GM21786 (cell line): ENCODE measurements at regions not wholly inside any gene's neighbourhood (a gene's known extent, or its start where the extent isn't known, plus 50 kb on each side); places are given as distances from the start of the nearest gene placed in this dataset.
"Not testable (repeated sequence)": the region's sequence is repeated elsewhere in the genome, so short reads cannot be mapped to it uniquely, and the experiment has no call there.

ENCODE experiments used
- ATAC-seq: cut with Tn5 transposase; IDR thresholded peaks from one replicate; pipeline ENCODE4 v1.9.1; 2021; ENCODE audit not compliant: unreplicated experiment

DNA sequence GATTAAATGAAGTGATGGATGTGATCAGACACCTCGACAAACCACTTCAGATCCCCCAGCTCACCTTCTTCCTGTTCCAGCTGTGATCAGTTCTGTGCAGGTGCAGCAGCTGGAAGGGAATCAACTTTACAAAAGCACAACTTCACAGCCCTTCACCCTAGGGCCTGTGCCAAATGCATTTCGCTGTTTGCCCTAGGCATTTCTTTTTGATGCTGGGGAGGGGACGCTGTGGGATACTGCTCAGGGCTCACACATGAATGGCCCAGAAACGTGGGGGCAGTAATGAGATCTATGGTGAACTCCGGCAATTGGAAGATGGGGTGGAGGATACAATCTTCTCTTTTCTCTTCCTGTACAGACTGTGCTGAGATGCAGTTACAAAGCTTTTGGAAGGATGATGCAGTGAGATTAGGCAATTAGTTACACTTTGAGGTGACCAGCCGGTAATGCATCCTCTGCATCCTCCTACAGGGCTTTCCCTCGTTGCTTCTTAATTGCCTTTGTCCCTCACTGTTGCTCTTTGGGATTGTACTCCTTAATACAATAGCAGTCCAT is 215.1 kb upstream of the PITX2 start:
- ATAC-seq, result no peak

DNA sequence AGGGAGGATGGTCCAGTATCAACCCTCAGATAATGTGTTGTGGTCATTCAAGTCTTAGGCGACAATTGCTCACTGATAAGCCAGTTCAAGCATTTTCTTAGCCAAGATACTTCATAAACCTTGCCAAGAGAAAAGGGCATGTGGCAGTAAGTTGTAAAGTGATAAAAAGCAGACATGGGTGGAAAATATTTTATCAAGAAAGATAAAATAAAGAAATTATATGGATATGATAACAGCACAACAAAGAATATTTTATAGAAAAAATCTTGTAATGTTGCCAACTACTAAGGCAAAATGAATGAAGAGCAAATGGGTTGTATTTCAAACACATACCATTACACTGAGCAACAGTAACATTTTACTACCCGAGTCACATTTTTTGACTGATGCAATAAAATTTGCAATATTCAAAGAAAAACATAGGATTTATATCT is 217.4 kb upstream of the PITX2 start:
- ATAC-seq, result no peak

DNA sequence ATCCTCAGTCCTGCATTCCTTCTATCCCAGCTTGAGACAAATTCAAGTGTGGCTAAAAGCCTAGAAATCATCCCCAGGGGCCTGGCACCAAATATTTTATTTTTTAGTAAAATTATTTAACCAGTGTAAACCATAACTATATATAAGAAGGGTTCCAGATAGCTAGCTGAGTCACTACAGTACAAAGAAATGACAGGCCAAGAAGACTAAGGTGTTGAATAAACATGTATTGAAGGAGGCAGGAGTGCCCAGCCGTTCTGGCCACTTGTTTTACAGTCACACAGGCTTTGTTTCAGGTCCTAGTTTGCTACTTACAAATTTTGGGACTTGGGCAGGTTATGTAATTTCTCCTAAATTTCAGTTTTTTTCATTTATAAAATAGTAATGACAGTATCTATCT is 225.9 kb upstream of the PITX2 start:
- no peak for ATAC-seq

DNA sequence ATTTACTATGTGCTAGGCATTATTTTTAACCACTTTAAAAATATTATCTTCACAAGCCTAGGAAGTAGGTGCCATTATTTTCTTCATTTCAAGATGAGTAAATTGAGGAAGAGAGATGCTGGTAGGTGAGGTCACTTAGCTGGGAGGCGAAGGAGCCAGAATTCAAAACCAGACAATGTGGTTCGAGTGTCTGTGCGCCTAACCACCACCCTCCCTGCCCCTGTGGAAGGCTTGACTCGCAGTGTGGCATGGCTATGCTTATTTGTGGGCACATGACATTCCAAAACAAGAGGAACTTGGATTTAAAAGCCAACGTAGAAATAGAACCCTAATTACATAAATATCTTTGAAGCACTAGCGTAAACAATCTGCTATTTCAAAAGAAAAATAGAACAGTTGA is 226.6 kb upstream of the PITX2 start:
- no peak for ATAC-seq

DNA sequence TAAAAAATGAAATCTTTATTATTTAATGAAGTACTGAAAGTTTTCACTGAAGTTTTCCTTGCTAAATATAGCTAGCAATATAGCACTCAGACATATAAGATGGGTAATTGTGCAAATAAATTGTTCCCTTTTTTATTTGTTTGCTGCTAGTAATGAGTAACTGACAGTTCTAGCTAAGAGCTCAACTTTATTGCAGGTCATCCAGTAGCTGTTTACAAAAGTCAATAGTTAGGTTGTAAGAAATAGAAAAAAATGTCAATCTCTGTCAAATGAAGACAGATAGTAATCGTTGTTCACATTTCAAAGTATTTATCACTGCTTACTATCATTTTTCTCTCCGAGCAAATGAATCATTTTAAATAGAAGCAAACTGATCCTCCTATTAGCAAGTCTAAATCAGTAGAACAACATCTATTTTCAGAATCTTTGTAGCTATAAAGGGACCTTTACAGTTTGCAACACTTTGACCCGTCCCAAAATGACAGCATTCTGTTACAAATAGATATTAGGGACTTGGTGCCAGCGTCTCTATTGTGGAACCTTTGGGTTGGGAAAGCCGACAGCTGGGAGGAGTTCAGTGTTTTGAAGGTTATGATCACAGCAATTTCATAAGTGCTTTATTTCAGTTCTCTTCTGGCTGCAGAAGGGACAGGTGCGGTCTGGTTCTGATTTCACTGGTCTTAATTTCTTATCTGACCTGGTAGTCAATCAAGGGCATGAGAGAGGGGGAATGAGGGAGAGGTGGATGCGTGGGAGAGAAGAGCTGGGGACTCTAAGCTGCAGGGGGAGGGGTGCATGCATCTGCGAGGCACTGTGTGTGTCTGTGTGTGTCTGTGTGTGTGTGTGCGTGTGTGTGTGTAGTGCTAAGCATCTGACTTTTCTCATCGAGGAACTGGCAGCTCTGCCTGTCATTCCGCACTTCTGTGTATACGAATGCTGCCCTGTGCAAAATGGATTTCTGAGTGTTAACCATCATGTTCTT is 227.9 kb upstream of the PITX2 start:
- ATAC-seq, result no peak

DNA sequence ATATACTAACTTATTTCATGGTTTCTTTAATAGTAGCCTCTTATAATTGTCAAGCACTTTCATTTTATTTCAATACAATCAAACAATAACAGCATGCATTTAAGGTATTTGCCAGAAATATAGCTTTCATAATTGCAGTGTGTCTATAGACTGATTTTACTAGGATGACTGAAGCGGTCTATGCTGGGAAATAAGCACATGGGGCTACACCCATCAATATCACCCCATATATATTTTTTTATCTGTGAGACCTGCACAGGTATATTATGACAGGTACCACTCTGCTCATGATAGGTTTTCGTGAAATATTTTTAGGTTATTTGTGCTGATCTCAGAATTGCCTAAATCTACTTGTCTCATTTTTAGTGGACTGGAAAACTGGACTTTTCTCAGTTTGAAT is 229.1 kb upstream of the PITX2 start:
- no peak for ATAC-seq

DNA sequence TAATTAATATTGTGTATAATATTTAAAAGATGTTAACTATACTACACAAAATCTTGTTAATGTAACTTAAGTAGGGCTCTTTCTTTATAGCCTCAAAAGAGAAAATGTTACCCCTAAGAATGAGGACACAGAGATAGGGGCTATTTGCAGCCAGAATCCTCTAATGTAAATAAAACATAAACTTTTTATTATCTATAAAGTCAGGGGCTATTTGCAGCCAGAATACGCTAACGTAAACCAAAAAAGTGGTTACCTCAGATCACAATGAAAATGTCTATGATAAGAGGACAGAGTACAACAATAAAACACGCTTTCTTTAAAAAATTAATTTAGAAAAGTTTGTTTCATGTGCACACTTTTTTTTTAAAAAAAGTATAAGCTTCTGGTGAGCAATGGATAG is 229.9 kb upstream of the PITX2 start:
- ATAC-seq, result no peak

DNA sequence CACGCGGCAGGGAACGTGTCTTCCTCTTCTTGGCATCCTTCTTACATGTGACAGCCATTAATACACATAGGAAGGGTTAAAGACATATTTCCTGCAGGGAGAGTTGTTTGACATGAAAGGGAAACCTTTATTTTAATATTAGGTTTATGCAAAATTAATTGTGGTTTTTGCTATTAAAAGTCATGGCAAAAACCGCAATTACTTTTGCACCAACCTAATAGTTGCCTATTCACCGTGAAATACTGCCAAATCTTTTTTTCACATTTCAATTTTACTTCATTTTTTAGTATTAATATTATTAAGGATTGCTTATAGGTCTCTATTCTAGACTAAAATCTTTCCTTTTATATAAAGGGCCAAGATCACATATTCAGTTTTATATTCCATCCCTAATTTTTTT is 230.4 kb upstream of the PITX2 start:
- no peak for ATAC-seq

DNA sequence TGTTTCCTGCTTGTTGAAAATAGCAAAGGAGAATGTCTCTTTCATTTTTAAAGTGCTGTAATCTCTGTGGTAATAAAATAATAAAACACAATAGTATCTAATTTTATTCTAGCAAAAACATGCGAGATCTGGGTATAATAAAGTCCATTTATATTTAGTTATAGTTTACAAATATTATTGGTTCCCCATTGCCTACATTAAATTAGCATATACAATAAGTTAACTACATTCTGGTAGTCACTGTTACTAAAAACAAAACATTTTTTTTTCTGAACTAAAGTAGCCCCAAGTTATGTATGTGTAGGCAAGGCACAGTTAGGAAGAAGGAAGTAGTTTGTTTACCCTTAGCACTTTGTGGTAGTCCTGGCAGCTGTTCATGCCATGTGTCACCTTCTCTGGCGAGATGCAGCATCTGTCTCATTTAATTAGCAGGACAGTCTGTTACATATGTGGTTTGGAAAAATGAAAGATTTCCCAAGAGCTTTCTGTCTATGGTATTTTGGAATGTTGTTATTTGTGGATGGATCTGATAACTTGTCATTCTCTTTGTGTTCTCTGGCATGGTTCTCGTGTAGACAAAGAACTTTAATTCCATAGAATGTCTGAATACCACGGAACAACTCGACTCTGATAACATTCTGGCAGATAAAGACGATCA is 231.3 kb upstream of the PITX2 start:
- ATAC-seq, result peak; percentile 46

DNA sequence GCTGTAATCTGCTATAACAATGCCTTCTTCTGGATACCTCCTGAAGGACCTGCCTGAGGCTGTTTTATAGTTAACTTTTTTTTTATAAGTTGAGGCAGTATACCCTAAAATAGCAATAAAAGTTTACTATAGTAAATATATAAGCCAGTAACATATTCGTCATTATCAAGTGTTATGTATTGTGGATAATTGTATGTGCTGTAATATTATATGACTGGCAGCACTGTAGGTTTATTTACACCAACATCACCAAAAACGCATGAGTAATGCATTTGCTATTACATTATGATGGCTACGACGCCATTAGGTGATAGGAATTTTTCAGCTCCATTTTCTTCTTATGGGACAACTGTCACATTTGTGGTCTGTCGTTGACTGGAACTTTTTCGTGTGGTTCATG is 237.2 kb upstream of the PITX2 start:
- no peak for ATAC-seq

DNA sequence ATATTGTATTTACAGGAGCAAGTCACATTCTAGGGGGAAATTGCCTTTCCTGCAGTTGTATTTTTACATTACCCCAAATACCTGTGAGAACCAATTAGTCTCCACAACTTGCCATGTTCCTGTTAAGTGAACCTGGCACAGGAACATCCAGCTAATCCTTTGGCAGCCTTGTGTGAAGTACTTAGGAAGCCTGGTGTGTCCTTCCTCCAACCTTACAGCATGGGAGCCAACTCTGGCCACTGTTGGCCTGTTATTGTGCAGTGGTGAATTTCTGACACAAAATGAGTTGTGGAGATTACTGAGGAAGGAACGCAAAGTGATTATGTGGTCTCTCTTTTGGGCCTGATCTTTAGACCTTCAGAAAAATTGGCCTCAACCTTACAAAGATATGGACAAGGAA is 238.0 kb upstream of the PITX2 start:
- ATAC-seq, result no peak

DNA sequence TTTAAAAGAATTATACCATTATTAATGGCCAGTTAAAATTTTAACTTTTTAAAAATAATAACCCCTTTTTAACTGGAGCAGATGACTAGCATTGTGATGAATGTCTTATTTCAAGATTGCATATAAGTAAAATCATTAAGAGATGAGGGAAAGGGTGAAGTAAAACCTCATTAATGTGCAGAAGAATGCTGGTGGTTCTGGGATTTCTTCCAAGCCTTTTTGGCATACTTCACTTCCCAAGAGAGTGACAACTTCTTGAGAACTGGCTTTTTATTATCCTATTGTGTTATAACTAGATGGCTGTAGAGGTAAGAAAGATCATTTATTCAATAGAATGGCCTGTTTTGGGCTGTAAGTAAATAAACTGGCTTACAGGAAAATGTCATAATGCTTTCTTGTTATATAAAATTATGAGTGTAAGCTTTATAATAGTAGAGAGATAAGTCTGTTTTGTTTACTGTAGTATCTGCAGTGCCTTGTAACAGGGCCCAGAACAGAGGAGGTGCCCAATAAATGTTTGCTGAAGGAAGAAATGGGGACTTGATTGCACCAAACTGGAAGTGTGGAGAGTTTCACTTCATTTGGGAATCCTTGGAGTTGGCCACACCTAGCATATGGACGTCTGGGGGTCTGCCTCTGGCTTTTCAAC is 242.9 kb upstream of the PITX2 start:
- ATAC-seq, result no peak

DNA sequence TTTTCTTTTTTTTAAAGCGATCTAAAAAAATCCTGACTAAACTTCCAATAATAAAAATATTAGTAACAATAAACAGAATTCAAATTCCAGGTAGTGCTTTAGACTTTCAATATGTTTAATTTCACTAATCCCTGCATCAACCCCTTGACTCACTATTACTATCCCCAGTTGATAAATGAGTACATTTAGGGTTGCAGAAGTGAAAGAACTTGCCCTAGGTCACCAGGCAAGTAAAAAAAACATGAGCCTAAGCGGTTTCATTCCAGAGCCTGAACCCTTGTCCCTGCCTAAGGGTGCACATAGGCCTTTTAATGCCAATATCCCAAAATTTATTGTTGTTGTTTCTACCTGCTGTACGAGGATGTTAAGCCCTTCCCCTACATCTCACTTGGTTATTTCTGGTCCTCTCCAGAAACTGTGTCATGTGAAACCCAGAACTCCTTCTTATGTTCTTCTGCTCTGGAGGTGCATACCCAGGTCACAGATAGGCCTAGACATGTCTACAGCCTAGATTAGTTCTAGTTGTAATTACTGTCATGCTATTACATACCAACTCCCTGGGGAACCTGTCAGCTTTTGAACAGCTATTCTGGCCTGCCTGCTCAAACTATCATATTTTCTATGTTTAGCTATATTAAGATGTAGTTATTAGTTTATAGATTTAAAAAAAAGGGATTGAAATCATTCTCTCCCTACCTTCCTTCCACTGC is 244.5 kb upstream of the PITX2 start:
- peak; percentile 75 for ATAC-seq

DNA sequence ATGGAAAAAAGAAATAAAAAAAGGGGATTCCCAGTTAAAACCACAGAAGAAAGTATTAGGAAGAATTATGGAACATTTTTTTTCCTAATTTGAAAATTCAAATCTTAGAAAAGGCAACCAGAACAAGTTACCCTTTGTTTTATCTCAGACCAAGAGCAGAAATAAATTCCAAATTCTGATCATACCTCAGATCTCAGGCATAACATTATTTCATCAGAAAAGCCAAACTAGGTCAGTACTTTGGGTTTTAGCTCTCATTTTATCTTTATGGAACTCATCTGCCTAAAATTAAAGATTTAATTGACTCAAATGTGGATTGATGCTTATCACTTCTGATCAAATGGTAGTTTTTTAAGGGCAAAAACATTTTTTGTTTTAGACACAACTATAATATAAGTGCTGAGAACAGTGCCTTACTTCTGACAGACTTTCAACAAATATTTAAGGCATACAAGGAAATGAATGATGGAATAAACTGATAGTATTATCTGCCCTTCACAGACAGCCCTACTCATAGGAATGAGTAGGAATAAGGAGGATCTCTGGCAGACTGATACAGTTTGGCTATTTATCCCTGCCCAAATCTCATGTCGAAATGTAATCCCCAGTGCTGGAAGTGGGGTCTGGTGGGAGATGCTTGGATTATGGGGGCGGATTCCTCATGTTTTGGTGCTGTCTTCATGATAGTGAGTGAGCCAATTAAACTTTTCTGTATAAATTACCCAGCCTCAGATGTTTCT is 245.3 kb upstream of the PITX2 start:
- ATAC-seq, result no peak

DNA sequence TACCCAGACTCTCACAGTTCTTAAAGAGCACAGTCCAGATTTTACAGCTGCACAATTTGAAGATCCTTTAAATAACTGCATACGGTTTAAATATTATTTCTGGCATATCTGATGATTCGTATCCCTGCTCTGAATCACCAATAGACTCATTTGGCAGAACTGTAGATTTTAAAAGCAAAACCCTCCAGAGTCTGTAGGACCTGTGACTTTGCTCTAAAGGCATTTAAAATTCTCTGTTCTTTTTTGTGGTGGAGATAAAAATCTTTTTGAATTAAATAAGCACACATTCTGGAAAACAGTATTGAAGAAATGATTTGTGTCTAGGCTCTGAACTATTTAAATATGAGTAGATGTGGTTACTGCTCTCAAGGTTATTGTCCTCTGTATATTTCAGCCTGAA is 246.2 kb upstream of the PITX2 start:
- ATAC-seq, result no peak

DNA sequence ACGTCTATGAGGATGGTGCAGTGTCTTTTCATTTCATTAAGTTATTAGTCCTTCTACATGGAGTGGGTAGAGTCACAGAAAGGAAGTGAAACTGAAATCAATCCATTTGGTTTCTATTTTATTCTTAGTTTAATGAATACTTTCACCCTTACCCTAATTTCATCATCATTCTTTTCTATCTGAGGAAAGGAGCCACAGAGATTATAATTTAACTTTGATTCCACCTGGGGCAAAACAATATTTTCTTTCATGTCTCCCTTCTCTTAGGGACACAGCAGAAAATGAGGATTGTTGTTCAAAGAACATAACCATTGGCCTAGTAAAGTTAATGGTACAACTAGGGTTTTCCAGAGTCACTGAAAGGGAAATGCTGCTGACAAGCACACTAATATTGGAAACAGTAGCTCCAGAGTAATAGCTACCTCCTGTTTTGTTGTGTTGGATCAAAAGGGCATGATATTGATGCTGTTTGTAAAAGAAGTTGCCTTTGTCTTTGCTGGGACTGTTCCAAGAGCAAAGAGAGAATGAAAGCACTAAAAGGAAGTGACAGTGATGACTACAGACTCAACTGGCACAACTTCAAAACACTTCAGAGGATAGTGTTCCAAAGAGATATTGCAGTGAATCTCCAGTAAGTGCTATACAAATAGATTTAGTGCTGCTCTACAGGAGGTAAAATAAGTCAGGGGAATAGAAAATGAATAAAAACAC is 247.1 kb upstream of the PITX2 start:
- ATAC-seq, result peak; percentile 75

DNA sequence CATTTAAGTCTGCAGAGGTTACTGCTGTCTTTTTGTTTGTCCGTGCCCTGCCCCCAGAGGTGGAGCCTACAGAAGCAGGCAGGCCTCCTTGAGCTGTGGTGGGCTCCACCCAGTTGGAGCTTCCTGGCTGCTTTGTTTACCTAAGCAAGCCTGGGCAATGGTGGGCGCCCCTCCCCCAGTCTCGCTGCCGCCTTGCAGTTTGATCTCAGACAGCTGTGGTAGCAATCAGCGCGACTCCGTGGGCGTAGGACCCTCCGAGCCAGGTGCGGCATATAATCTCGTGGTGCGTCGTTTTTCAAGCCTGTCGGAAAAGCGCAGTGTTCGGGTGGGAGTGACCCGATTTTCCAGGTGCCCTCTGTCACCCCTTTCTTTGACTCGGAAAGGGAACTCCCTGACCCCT is 253.3 kb upstream of the PITX2 start:
- ATAC-seq, result not testable (repeated sequence)

DNA sequence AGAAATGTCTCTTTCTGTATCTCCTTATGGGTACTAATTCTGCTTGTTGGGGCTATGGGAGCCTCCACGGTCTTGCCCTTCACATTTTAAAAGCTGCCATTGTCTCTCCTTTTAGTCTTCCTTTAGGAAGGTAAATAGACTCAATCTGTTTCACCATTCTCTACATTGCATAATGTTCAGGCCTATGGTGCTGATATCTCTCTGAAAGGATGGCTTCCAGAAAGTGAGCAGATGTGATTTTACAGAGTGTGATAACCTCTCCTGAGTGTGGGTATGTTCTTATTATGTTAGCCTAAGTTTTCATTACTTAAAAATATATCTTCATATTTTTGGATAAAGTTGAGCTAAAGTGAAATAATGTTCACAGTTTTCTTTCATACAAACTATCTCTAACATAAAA is 254.0 kb upstream of the PITX2 start:
- ATAC-seq, result no peak

DNA sequence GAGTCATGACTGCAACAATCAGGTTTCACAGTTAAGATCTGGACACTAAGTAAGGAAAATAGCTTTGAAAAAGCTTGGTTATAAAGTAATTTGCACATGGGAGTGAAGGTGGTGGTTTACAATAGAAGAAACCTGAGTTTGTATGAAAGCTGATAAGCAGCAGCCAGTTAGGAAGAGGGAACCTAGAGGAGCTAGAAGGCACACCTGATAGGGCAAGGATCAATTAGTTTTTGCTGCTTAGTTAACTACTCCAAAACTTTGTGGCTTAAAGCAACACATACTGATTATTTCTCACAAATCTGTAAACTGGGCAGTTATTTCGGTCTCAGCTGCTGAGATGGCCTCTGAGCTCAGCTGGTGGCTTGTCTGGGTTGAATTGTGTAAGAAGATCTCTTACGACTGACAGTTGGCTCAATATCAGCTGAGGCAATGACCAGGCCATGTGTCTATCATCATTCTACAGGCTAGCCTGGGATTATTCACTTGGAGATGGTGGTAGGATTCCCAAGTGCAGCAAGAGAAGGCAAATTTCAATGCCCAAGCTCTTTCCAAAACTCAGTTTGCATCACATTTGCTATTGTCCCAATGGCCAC is 255.0 kb upstream of the PITX2 start:
- no peak for ATAC-seq
